Suprapubic skin (tissue), 4 donors: ENCODE measurements at regions not wholly inside any gene's neighbourhood (a gene's known extent, or its start where the extent isn't known, plus 50 kb on each side); places are given as distances from the start of the nearest gene placed in this dataset.

ENCODE experiments used
- DNase-seq, 2 donors: peaks; one replicate each; pipeline ENCODE4 v3.0.0-alpha.2; 2019; ENCODE audit warnings: low spot score in 2 of 2
- H3K27ac ChIP-seq: fragments of 200-600 bp; sonication (generic); one replicate; pipeline ENCODE4 v1.5.1; 2019
- H3K27me3 ChIP-seq: fragments of 200-600 bp; sonication (generic); one replicate; pipeline ENCODE4 v1.5.1; 2019
- H3K36me3 ChIP-seq: fragments of 200-600 bp; sonication (generic); one replicate; pipeline ENCODE4 v1.5.1; 2019
- H3K4me1 ChIP-seq: fragments of 200-600 bp; sonication (generic); one replicate; pipeline ENCODE4 v1.5.1; 2019
- H3K4me3 ChIP-seq: fragments of 200-600 bp; sonication (generic); one replicate; pipeline ENCODE4 v1.5.1; 2019; ENCODE audit warnings: mild to moderate bottlenecking
- H3K9me3 ChIP-seq: fragments of 200-600 bp; sonication (generic); one replicate; pipeline ENCODE4 v1.5.1; 2019
- CTCF ChIP-seq, 2 donors: fragments of 200-600 bp in 1 of 2; fragments of 450-650 bp in 1 of 2; sonication (generic) in 1 of 2; IDR thresholded peaks; one replicate each; pipeline ENCODE4 v1.5.1; 2016 to 2019; ENCODE audit warnings: antibody characterized with exemption in 2 of 2, mild to moderate bottlenecking in 1 of 2, moderate library complexity in 1 of 2
- EP300 ChIP-seq: sonication (generic); formaldehyde crosslinking; IDR thresholded peaks from one replicate; pipeline ENCODE4 v1.6.1; 2017; ENCODE audit warnings: antibody characterized with exemption
- POLR2A ChIP-seq, 2 donors: fragments of 450-650 bp; IDR thresholded peaks; one replicate each; pipeline ENCODE4 v1.6.1; 2017; ENCODE audit warnings: antibody characterized with exemption in 2 of 2, mild to moderate bottlenecking in 2 of 2, moderate library complexity in 2 of 2
- POLR2AphosphoS5 ChIP-seq, 3 donors: sonication (generic); formaldehyde crosslinking; IDR thresholded peaks; one replicate each; pipeline ENCODE4 v1.6.1; 2017; ENCODE audit warnings: antibody characterized with exemption in 3 of 3
- WGBS: methylation state at CpG from one replicate; pipeline ENCODE4 v1.1.5; 2018; 5-methylcytosine and 5-hydroxymethylcytosine counted together

- Histone ChIP-seq H3K4me1 (no peaks in the 10 kb centered on the region), H3K36me3 (no peaks in the 10 kb centered on the region), H3K27ac (no peak overlapping the region), H3K27me3 (no peaks in the 10 kb centered on the region), H3K9me3 (no peaks in the 10 kb centered on the region), H3K4me3 (no peak overlapping the region)
- TF ChIP-seq POLR2AphosphoS5 (IDR thresholded peaks at IDR 0.05) (no peak), CTCF (IDR thresholded peaks at IDR 0.05) (no peak), POLR2A (IDR thresholded peaks at IDR 0.05) (no peak), EP300 (no peak)
- DNase-seq = no peak
- WGBS = 84% methylated on average over 3 of the region's 4 CpGs
Measured at GRCh38 chr20:57898332-57898731, 188.5 kb upstream of the PMEPA1 start.

GRCh38 chr20:57897891-57898290 lies 188.1 kb upstream of the PMEPA1 start:
- 94% methylated on average over 4 of the region's 4 CpGs for WGBS
- no peaks in the 10 kb centered on the region for H3K4me1 ChIP-seq
- DNase-seq = no peak

GRCh38 chr20:57897156-57897874 lies 187.5 kb upstream of the PMEPA1 start:
- no peaks in the 10 kb centered on the region for H3K36me3 ChIP-seq
- no peak overlapping the region for H3K4me3 ChIP-seq
- 83% methylated on average over 6 of the region's 18 CpGs for whole genome bisulfite sequencing
- DNase-seq = no peak
- TF ChIP-seq POLR2AphosphoS5 (IDR thresholded peaks at IDR 0.05) (no peak), POLR2A (IDR thresholded peaks at IDR 0.05) (no peak), CTCF (IDR thresholded peaks at IDR 0.05) (no peak), EP300 (no peak)
- H3K9me3 ChIP-seq = no peaks in the 10 kb centered on the region
- no peaks in the 10 kb centered on the region for H3K4me1 ChIP-seq
- H3K27me3 ChIP-seq = no peaks in the 10 kb centered on the region
- H3K27ac ChIP-seq = no peak overlapping the region

More at GRCh38 chr20:57897891-57898290, 188.1 kb upstream of the PMEPA1 start:
- H3K4me3 ChIP-seq = no peak overlapping the region
- TF ChIP-seq POLR2AphosphoS5 (IDR thresholded peaks at IDR 0.05) (no peak), CTCF (IDR thresholded peaks at IDR 0.05) (no peak), EP300 (no peak), POLR2A (IDR thresholded peaks at IDR 0.05) (no peak)
- H3K36me3 ChIP-seq = no peaks in the 10 kb centered on the region
- no peaks in the 10 kb centered on the region for H3K9me3 ChIP-seq
- H3K27ac ChIP-seq = no peak overlapping the region
- H3K27me3 ChIP-seq = no peaks in the 10 kb centered on the region

- Histone ChIP-seq H3K36me3 (no peaks in the 10 kb centered on the region), H3K27ac (no peak overlapping the region), H3K27me3 (peaks cover 3% of the 10 kb centered on the region), H3K9me3 (no peaks in the 10 kb centered on the region), H3K4me3 (no peak overlapping the region), H3K4me1 (no peaks in the 10 kb centered on the region)
- DNase-seq = no peak
- TF ChIP-seq EP300 = no peak
- no peak for TF ChIP-seq POLR2A (IDR thresholded peaks at IDR 0.05)
- no peak for TF ChIP-seq CTCF (IDR thresholded peaks at IDR 0.05)
- no peak for TF ChIP-seq POLR2AphosphoS5 (IDR thresholded peaks at IDR 0.05)
- 91% methylated on average over 6 of the region's 6 CpGs for WGBS
Measured at GRCh38 chr20:57896563-57896962, 186.7 kb upstream of the PMEPA1 start.

GRCh38 chr20:57896017-57896416 lies 186.2 kb upstream of the PMEPA1 start:
- WGBS = 93% methylated on average over 8 of the region's 8 CpGs
- DNase-seq = no peak
- TF ChIP-seq POLR2AphosphoS5 (IDR thresholded peaks at IDR 0.05) = no peak
- TF ChIP-seq EP300 = no peak
- no peak for TF ChIP-seq POLR2A (IDR thresholded peaks at IDR 0.05)
- no peak for TF ChIP-seq CTCF (IDR thresholded peaks at IDR 0.05)
- Histone ChIP-seq H3K9me3 (no peaks in the 10 kb centered on the region), H3K36me3 (no peaks in the 10 kb centered on the region), H3K4me1 (no peaks in the 10 kb centered on the region), H3K27me3 (peaks cover 7% of the 10 kb centered on the region), H3K4me3 (no peak overlapping the region), H3K27ac (no peak overlapping the region)
